H1 (cell line): ENCODE measurements at regions not wholly inside any gene's neighbourhood (a gene's known extent, or its start where the extent isn't known, plus 50 kb on each side); places are given as distances from the start of the nearest gene placed in this dataset.

Experiments used
- CTCF ChIA-PET: fragments of 300-600 bp; sonication (Branson Sonifier 250); formaldehyde crosslinking; loops from one replicate; lab custom pipeline; 2021; ENCODE audit not compliant: partially characterized antibody; lab: Charles Lee
- POLR2A ChIA-PET: fragments of 300-600 bp; sonication (Branson Sonifier 250); formaldehyde crosslinking; loops from one replicate; lab custom pipeline; 2021; ENCODE audit warnings: inconsistent platforms; ENCODE audit not compliant: partially characterized antibody; lab: Charles Lee
- DNase-seq, 2 experiments: peaks; one replicate each; pipeline versions ENCODE4 v3.0.0 to v3.0.0-alpha.2; 2010 to 2022; ENCODE audit warnings: low spot score in 2 of 2, low read depth in 1 of 2, mixed read lengths in 1 of 2
- FAIRE-seq: peaks from 2 replicates; lab custom pipeline; 2011; peaks lifted over from hg19 to GRCh38; lab: Jason Lieb, UNC
- H2AFZ ChIP-seq: 2 replicates; pipeline ENCODE4 v1.8.1; 2012; ENCODE audit warnings: low read length, inconsistent platforms
- H2AK5ac ChIP-seq: 2 replicates; pipeline ENCODE4 v1.6.1; 2013; ENCODE audit warnings: low read depth, low read length
- H2BK120ac ChIP-seq: replicated peaks from 2 replicates; pipeline ENCODE3; 2013; ENCODE audit warnings: low read depth, low read length, inconsistent platforms
- H2BK12ac ChIP-seq: 2 replicates; pipeline ENCODE4 v1.6.1; 2013; ENCODE audit warnings: low read depth, low read length
- H2BK15ac ChIP-seq: 2 replicates; pipeline ENCODE4 v1.6.1; 2013; ENCODE audit warnings: low read length
- H2BK20ac ChIP-seq: 2 replicates; pipeline ENCODE4 v1.6.1; 2013; ENCODE audit warnings: low read length
- H2BK5ac ChIP-seq: 2 replicates; pipeline ENCODE4 v1.6.1; 2013; ENCODE audit warnings: low read depth, low read length
- H3K14ac ChIP-seq: 2 replicates; pipeline ENCODE4 v1.6.1; 2013; ENCODE audit warnings: inconsistent platforms; ENCODE audit not compliant: insufficient read length
- H3K18ac ChIP-seq: 2 replicates; pipeline ENCODE4 v1.6.1; 2013; ENCODE audit warnings: low read length; ENCODE audit errors: extremely low read depth
- H3K23ac ChIP-seq: 2 replicates; pipeline ENCODE4 v1.6.1; 2013; ENCODE audit warnings: inconsistent platforms; ENCODE audit not compliant: insufficient read length
- H3K23me2 ChIP-seq: 2 replicates; pipeline ENCODE4 v1.6.1; 2013; ENCODE audit warnings: low read depth, low read length
- H3K27ac ChIP-seq: 2 replicates; pipeline ENCODE4 v1.6.1; 2011; ENCODE audit warnings: low read depth, low read length, inconsistent platforms
- H3K27me3 ChIP-seq, 4 experiments: replicated peaks in 1 of 4; 1 replicate in 1 of 4; 2 replicates in 3 of 4; pipeline versions ENCODE4 v1.6.1 to v1.8.1; 2011 to 2013; ENCODE audit warnings: low read length in 3 of 4, mild to moderate bottlenecking in 3 of 4, inconsistent platforms in 2 of 4, mixed read lengths in 2 of 4, moderate library complexity in 1 of 4; ENCODE audit not compliant: control insufficient read depth in 3 of 4, insufficient read depth in 3 of 4; ENCODE audit errors: extremely low read depth in 1 of 4
- H3K36me3 ChIP-seq, 4 experiments: 2 replicates each; pipeline versions ENCODE4 v1.6.1 to v1.8.1; 2011 to 2013; ENCODE audit warnings: mild to moderate bottlenecking in 4 of 4, low read length in 3 of 4, moderate library complexity in 2 of 4, control low read depth in 1 of 4, inconsistent platforms in 1 of 4; ENCODE audit not compliant: insufficient read depth in 4 of 4, control insufficient read depth in 2 of 4
- H3K4ac ChIP-seq: replicated peaks from 2 replicates; pipeline ENCODE3; 2013; ENCODE audit warnings: low read length, low read depth, mixed read lengths, inconsistent platforms; ENCODE audit not compliant: insufficient read length
- H3K4me1 ChIP-seq, 4 experiments: replicated peaks in 1 of 4; 1 replicate in 1 of 4; 2 replicates in 3 of 4; pipeline versions ENCODE4 v1.6.1 to v1.8.1; 2011 to 2013; ENCODE audit warnings: low read length in 3 of 4, inconsistent platforms in 2 of 4, mixed read lengths in 1 of 4; ENCODE audit not compliant: insufficient read depth in 4 of 4, control insufficient read depth in 3 of 4
- H3K4me2 ChIP-seq, 2 experiments: 2 replicates each; pipeline versions ENCODE4 v1.6.1 to v1.8.1; 2011 to 2013; ENCODE audit warnings: low read depth in 2 of 2, low read length in 2 of 2, control low read depth in 1 of 2, inconsistent platforms in 1 of 2, mild to moderate bottlenecking in 1 of 2; ENCODE audit not compliant: insufficient read depth in 1 of 2
- H3K4me3 ChIP-seq, 4 experiments: fragments of 200-600, 300-600 bp in 1 of 4; sonication (generic), shearing (Covaris generic), sonication (Bioruptor Twin) in 1 of 4; 2 replicates each; pipeline versions ENCODE4 v1.5.1 to v1.8.1; 2011 to 2016; ENCODE audit warnings: low read length in 4 of 4, low read depth in 3 of 4, control low read depth in 2 of 4, inconsistent platforms in 2 of 4, mild to moderate bottlenecking in 2 of 4, mixed read lengths in 1 of 4, moderate library complexity in 1 of 4; ENCODE audit not compliant: insufficient read depth in 2 of 4; ENCODE audit errors: extremely low read depth in 1 of 4
- H3K56ac ChIP-seq: replicated peaks from 2 replicates; pipeline ENCODE3; 2013; ENCODE audit warnings: low read depth, mild to moderate bottlenecking, mixed read lengths, low read length, inconsistent platforms; ENCODE audit not compliant: insufficient read length
- H3K79me1 ChIP-seq: 2 replicates; pipeline ENCODE4 v1.6.1; 2013; ENCODE audit warnings: low read depth, low read length, control low read depth
- H3K79me2 ChIP-seq, 2 experiments: 2 replicates each; pipeline versions ENCODE4 v1.6.1 to v1.8.1; 2012 to 2013; ENCODE audit warnings: low read length in 2 of 2, mild to moderate bottlenecking in 2 of 2, inconsistent platforms in 1 of 2; ENCODE audit not compliant: insufficient read depth in 2 of 2, control insufficient read depth in 1 of 2
- H3K9ac ChIP-seq, 4 experiments: replicated peaks in 1 of 4; 1 replicate in 1 of 4; 2 replicates in 3 of 4; pipeline versions ENCODE4 v1.6.1 to v1.8.1; 2011 to 2013; ENCODE audit warnings: low read depth in 3 of 4, low read length in 3 of 4, control low read depth in 2 of 4, mild to moderate bottlenecking in 2 of 4, moderate library complexity in 2 of 4, inconsistent platforms in 1 of 4; ENCODE audit errors: extremely low read depth in 1 of 4
- H3K9me3 ChIP-seq, 2 experiments: 2 replicates each; pipeline versions ENCODE4 v1.6.1 to v1.8.1; 2012 to 2013; ENCODE audit warnings: mild to moderate bottlenecking in 2 of 2, moderate library complexity in 2 of 2, control low read depth in 1 of 2, inconsistent platforms in 1 of 2, low read depth in 1 of 2, low read length in 1 of 2, mixed read lengths in 1 of 2; ENCODE audit not compliant: insufficient read depth in 2 of 2
- H4K20me1 ChIP-seq, 2 experiments: replicated peaks in 1 of 2; 2 replicates each; pipeline versions ENCODE3 to v1.8.1; 2011 to 2013; ENCODE audit warnings: inconsistent platforms in 2 of 2, low read length in 2 of 2, mild to moderate bottlenecking in 1 of 2; ENCODE audit not compliant: insufficient read depth in 2 of 2, control insufficient read depth in 1 of 2
- H4K5ac ChIP-seq: 2 replicates; pipeline ENCODE4 v1.6.1; 2013; ENCODE audit warnings: low read length, low read depth, mixed read lengths, inconsistent platforms; ENCODE audit not compliant: insufficient read length
- H4K8ac ChIP-seq: 2 replicates; pipeline ENCODE4 v1.8.0; 2013; ENCODE audit warnings: mild to moderate bottlenecking, moderate library complexity, low read length, inconsistent platforms; ENCODE audit not compliant: insufficient read depth; ENCODE audit errors: extremely low read depth
- H4K91ac ChIP-seq: replicated peaks from 2 replicates; pipeline ENCODE3; 2013; ENCODE audit warnings: low read length, mixed read lengths, inconsistent platforms; ENCODE audit not compliant: insufficient read length
- CREB1 ChIP-seq: IDR thresholded peaks from 2 replicates; pipeline ENCODE4 v1.6.1; 2012; ENCODE audit warnings: inconsistent platforms
- KDM4A ChIP-seq: IDR thresholded peaks from one replicate; pipeline ENCODE4 v1.7.1; 2012; ENCODE audit warnings: low read depth, mild to moderate bottlenecking, moderate library complexity, low read length, inconsistent platforms; ENCODE audit not compliant: severe bottlenecking
- MAFK ChIP-seq: IDR thresholded peaks from 2 replicates; pipeline ENCODE4 v1.6.1; 2012; ENCODE audit warnings: low read depth, mild to moderate bottlenecking, improper control_type of control experiment, low read length
- NANOG ChIP-seq: IDR thresholded peaks from 2 replicates; pipeline ENCODE4 v1.6.1; 2011; ENCODE audit warnings: low read length, low read depth, mild to moderate bottlenecking, inconsistent platforms; ENCODE audit not compliant: insufficient read depth, poor library complexity, severe bottlenecking
- RAD21 ChIP-seq, 2 experiments: IDR thresholded peaks in 1 of 2; conservative IDR thresholded peaks in 1 of 2; 2 replicates each; pipeline ENCODE4 v1.6.1; 2011; ENCODE audit warnings: low read depth in 2 of 2, low read length in 2 of 2, improper control_type of control experiment in 1 of 2, inconsistent platforms in 1 of 2, mild to moderate bottlenecking in 1 of 2, moderate library complexity in 1 of 2
- RFX5 ChIP-seq: IDR thresholded peaks from 2 replicates; pipeline ENCODE4 v1.6.1; 2011; ENCODE audit warnings: low read depth, low read length, improper control_type of control experiment, borderline replicate concordance
- RNF2 ChIP-seq: fragments of 200-900, 300-1000 bp; sonication (generic); IDR thresholded peaks from 2 replicates; pipeline ENCODE4 v1.7.1; 2016; ENCODE audit warnings: borderline replicate concordance, low read depth, mild to moderate bottlenecking, antibody characterized with exemption, low read length; ENCODE audit not compliant: poor library complexity, severe bottlenecking; ENCODE audit errors: missing control alignments
- SIN3A ChIP-seq, 2 experiments: IDR thresholded peaks in 1 of 2; conservative IDR thresholded peaks in 1 of 2; 2 replicates each; pipeline ENCODE4 v1.6.1; 2011 to 2012; ENCODE audit warnings: low read length in 2 of 2, improper control_type of control experiment in 1 of 2, low read depth in 1 of 2, mild to moderate bottlenecking in 1 of 2
- WGBS, 2 experiments: shearing (Covaris generic) in 1 of 2; methylation state at CpG; one replicate each; pipeline versions ENCODE4 v1.1.6 to v1.1.7; 2013 to 2015; ENCODE audit warnings: low lambda C conversion rate in 2 of 2, mixed read lengths in 2 of 2, inconsistent platforms in 1 of 2, low coverage in 1 of 2, missing lambda C conversion rate in 1 of 2; ENCODE audit not compliant: insufficient replicate concordance in 2 of 2, insufficient coverage in 1 of 2, insufficient read length in 1 of 2; ENCODE audit errors: extremely low coverage in 1 of 2, missing lambda C conversion rate in 1 of 2; 5-methylcytosine and 5-hydroxymethylcytosine counted together
- TF ChIP-seq, protein P1 (sequence below), 3 experiments: IDR thresholded peaks; 1 replicate in 2 of 3; 2 replicates in 1 of 3; pipeline versions ENCODE4 v1.5.1 to v1.6.1; 2011; ENCODE audit warnings: low read length in 3 of 3, mild to moderate bottlenecking in 3 of 3, inconsistent platforms in 2 of 3, low read depth in 1 of 3, moderate library complexity in 1 of 3; ENCODE audit not compliant: insufficient read depth in 1 of 3; ENCODE audit errors: control extremely low read depth in 1 of 3

DNA sequence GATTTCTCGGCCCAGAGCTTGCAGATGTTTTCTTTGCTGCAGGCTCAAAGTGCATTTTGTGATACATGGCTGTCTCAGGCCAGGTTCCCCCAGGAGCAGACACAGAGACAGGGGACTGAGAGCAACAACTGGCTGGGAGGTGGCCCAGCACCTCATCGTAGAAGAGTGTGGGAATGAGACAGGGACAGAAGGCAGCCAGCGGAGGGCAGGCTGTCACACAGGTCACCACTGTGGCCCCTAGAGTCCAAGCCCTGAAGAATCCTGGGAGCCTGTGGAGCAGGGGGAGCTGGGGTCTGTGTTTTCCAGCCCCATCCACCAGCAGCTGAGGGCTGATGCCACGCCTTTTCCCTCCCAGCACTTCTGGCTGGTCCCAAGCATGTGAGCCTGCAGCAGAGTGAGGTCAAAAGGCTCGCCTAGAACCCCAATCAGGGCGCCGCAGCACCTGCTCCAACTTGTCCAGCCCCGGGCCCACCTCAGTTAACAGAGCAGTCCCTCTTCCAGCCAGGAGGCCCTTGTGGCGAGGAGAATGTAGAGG, 723.8 kb downstream of the UQCRFS1 start:
- H3K4ac ChIP-seq, result no peak overlapping the region
- no peak overlapping the region for H2AK5ac ChIP-seq
- POLR2A ChIA-PET, result no interaction called here
- no peaks in the 10 kb centered on the region for H3K23me2 ChIP-seq
- H3K4me3 ChIP-seq, result no peak overlapping the region
- H3K9me3 ChIP-seq, result no peaks in the 10 kb centered on the region
- DNase-seq, result no peak
- H3K36me3 ChIP-seq, result no peaks in the 10 kb centered on the region
- no peak overlapping the region for H3K9ac ChIP-seq
- no peaks in the 10 kb centered on the region for H3K27me3 ChIP-seq
- H3K18ac ChIP-seq, result no peak overlapping the region
- no peaks in the 10 kb centered on the region for H3K79me1 ChIP-seq
- TF ChIP-seq SIN3A (conservative IDR thresholded peaks at IDR 0.05 in 1 of 2, IDR thresholded peaks at IDR 0.05 in 1 of 2; ENCODE audit: low read depth in 1 of 2, low read length in 2 of 2), result no peak
- no peak for TF ChIP-seq RFX5
- TF ChIP-seq NANOG, result no peak
- no peak for TF ChIP-seq MAFK
- TF ChIP-seq CREB1, result no peak
- TF ChIP-seq, protein P1, sequence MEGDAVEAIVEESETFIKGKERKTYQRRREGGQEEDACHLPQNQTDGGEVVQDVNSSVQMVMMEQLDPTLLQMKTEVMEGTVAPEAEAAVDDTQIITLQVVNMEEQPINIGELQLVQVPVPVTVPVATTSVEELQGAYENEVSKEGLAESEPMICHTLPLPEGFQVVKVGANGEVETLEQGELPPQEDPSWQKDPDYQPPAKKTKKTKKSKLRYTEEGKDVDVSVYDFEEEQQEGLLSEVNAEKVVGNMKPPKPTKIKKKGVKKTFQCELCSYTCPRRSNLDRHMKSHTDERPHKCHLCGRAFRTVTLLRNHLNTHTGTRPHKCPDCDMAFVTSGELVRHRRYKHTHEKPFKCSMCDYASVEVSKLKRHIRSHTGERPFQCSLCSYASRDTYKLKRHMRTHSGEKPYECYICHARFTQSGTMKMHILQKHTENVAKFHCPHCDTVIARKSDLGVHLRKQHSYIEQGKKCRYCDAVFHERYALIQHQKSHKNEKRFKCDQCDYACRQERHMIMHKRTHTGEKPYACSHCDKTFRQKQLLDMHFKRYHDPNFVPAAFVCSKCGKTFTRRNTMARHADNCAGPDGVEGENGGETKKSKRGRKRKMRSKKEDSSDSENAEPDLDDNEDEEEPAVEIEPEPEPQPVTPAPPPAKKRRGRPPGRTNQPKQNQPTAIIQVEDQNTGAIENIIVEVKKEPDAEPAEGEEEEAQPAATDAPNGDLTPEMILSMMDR (IDR thresholded peaks at IDR 0.05; ENCODE audit: control extremely low read depth in 1 of 3, insufficient read depth in 1 of 3, low read depth in 1 of 3, low read length in 3 of 3), result peak; percentile 22 to 60 (median 43)
- TF ChIP-seq KDM4A, result no peak
- peak; percentile 43 to 55 for TF ChIP-seq RAD21 (IDR thresholded peaks at IDR 0.05 in 1 of 2, conservative IDR thresholded peaks at IDR 0.05 in 1 of 2; ENCODE audit: low read depth in 2 of 2, low read length in 2 of 2)
- TF ChIP-seq RNF2, result no peak
- TF ChIP-seq, all 59 proteins: peak for 2
- Histone ChIP-seq H3K56ac (no peak overlapping the region), H3K14ac (no peak overlapping the region), H4K20me1 (no peaks in the 10 kb centered on the region), H4K5ac (no peak overlapping the region), H2BK120ac (no peak overlapping the region), H2BK15ac (peak overlapping the region; percentile 84), H3K23ac (no peak overlapping the region), H2BK12ac (peak overlapping the region; percentile 81; the same call in 1 of the 2 replicates), H3K27ac (no peak overlapping the region), H3K79me2 (no peaks in the 10 kb centered on the region), H2BK20ac (no peak overlapping the region; the same call in 1 of the 2 replicates), H3K4me1 (peaks cover 0 to 6% (median 2%) of the 10 kb centered on the region in 4 experiments; a peak in 4 of 7 replicates), H3K4me2 (no peak overlapping the region), H4K91ac (peak overlapping the region; percentile 26), H4K8ac (no peak overlapping the region), H2BK5ac (no peak overlapping the region), H2AFZ (no peak overlapping the region)
- WGBS, 2 experiments, result 92% methylated on average over 9 of the region's 9 CpGs; no CpG with 5 or more reads in 1 of the 2 experiments
- CTCF ChIA-PET, result interaction anchor here (0.7 to 1.3 kb wide), 5 partner anchors 10 to 144 kb away, joined by 3 to 8 read pairs (median 3); no protein-coding TSS in a partner anchor
- no peak for FAIRE-seq
